Fibroblast of the aortic adventitia (primary cell): ENCODE measurements at regions not wholly inside any gene's neighbourhood (a gene's known extent, or its start where the extent isn't known, plus 50 kb on each side); places are given as distances from the start of the nearest gene placed in this dataset.

Experiments used
- DNase-seq: peaks from one replicate; pipeline ENCODE4 v3.0.0-alpha.2; 2010; ENCODE audit warnings: low read depth
- H3K4me3 ChIP-seq: 2 replicates; pipeline ENCODE4 v1.5.1; 2011; ENCODE audit warnings: low read depth, mild to moderate bottlenecking, control low read depth, low read length, moderate library complexity
- CTCF ChIP-seq: IDR thresholded peaks from 2 replicates; pipeline ENCODE4 v1.5.1; 2011; ENCODE audit warnings: mild to moderate bottlenecking, low read length, control low read depth, inconsistent platforms; ENCODE audit not compliant: insufficient read depth

- H3K4me3 ChIP-seq, result no peak overlapping the region
- no peak for TF ChIP-seq CTCF
- no peak for DNase-seq
These were observed 56.5 kb upstream of the CD302 start for GRCh38 chr2:159854481-159854880.

- no peak for DNase-seq
- no peak overlapping the region for H3K4me3 ChIP-seq
- TF ChIP-seq CTCF, result no peak
These were observed 55.1 kb upstream of the CD302 start for GRCh38 chr2:159853101-159853500.

- DNase-seq, result no peak
These were observed 53.9 kb upstream of the CD302 start for GRCh38 chr2:159851941-159852340.

GRCh38 chr2:159850789-159851188 is 52.8 kb upstream of the CD302 start:
- no peak for TF ChIP-seq CTCF
- no peak overlapping the region for H3K4me3 ChIP-seq
- DNase-seq, result no peak

More at GRCh38 chr2:159851941-159852340, 53.9 kb upstream of the CD302 start:
- H3K4me3 ChIP-seq, result no peak overlapping the region
- TF ChIP-seq CTCF, result no peak

- no peak for DNase-seq
- no peak for TF ChIP-seq CTCF
- no peak overlapping the region for H3K4me3 ChIP-seq
These were observed 51.3 kb upstream of the CD302 start for GRCh38 chr2:159849160-159849813.
